DOHH2 (cell line): ENCODE measurements at regions not wholly inside any gene's neighbourhood (a gene's known extent, or its start where the extent isn't known, plus 50 kb on each side); places are given as distances from the start of the nearest gene placed in this dataset.

Source experiments
- CTCF ChIP-seq: fragments of 200-600 bp; sonication (generic); IDR thresholded peaks from one replicate; pipeline ENCODE4 v1.5.1; 2014; ENCODE audit warnings: antibody characterized with exemption, mild to moderate bottlenecking, low read depth, low read length; ENCODE audit not compliant: poor library complexity, severe bottlenecking
- EZH2phosphoT487 ChIP-seq: fragments of 200-600 bp; sonication (generic); IDR thresholded peaks from 2 replicates; pipeline ENCODE4 v1.6.1; 2017; ENCODE audit warnings: borderline replicate concordance, mild to moderate bottlenecking, antibody characterized with exemption, low read length, moderate library complexity, mixed read lengths

- TF ChIP-seq CTCF (no peak), EZH2phosphoT487 (no peak)
Measured at GRCh38 chr14:78092040-78092439, 78.1 kb upstream of the NRXN3 start.
